Thoracic aorta (tissue), 2 donors: ENCODE measurements at regions not wholly inside any gene's neighbourhood (a gene's known extent, or its start where the extent isn't known, plus 50 kb on each side); places are given as distances from the start of the nearest gene placed in this dataset.

Experiments
- ATAC-seq: fragments of 150-250 bp; one replicate; pipeline ENCODE4 v1.8.0; 2017; ENCODE audit warnings: low read depth; ENCODE audit not compliant: insufficient number of reproducible peaks, low FRiP score
- DNase-seq: peaks from one replicate; pipeline ENCODE4 v3.0.0-alpha.2; 2020; ENCODE audit warnings: low spot score
- H3K27ac ChIP-seq, 2 donors: fragments of 200-600 bp; sonication (generic); 1 replicate in 1 of 2; 2 replicates in 1 of 2; pipeline ENCODE4 v1.5.1; 2016; ENCODE audit warnings: mild to moderate bottlenecking in 2 of 2, moderate library complexity in 2 of 2
- H3K27me3 ChIP-seq: fragments of 200-600 bp; sonication (generic); replicated peaks from 2 replicates; pipeline ENCODE4 v1.6.0; 2016; ENCODE audit warnings: mild to moderate bottlenecking; ENCODE audit not compliant: insufficient read depth
- H3K36me3 ChIP-seq: fragments of 200-600 bp; sonication (generic); one replicate; pipeline ENCODE4 v1.5.1; 2016
- H3K4me1 ChIP-seq, 2 donors: fragments of 200-600 bp; sonication (generic); 1 replicate in 1 of 2; 2 replicates in 1 of 2; pipeline versions ENCODE4 v1.5.1 to v1.6.0; 2016; ENCODE audit warnings: low read depth in 2 of 2, mild to moderate bottlenecking in 1 of 2; ENCODE audit not compliant: control insufficient read depth in 1 of 2
- H3K4me3 ChIP-seq: fragments of 200-600 bp; sonication (generic); 2 replicates; pipeline ENCODE4 v1.5.1; 2016; ENCODE audit warnings: mild to moderate bottlenecking
- H3K9me3 ChIP-seq: fragments of 200-600 bp; sonication (generic); 2 replicates; pipeline ENCODE4 v1.5.1; 2016
- CTCF ChIP-seq: fragments of 200-600 bp; sonication (generic); IDR thresholded peaks from one replicate; pipeline ENCODE4 v1.5.1; 2019; ENCODE audit warnings: antibody characterized with exemption

- H3K36me3 ChIP-seq, result no peaks in the 10 kb centered on the region
- no peak overlapping the region for H3K27ac ChIP-seq
- H3K9me3 ChIP-seq, result no peaks in the 10 kb centered on the region
- ATAC-seq (no peak), DNase-seq (no peak)
- H3K4me1 ChIP-seq, result peaks cover 0 to 17% of the 10 kb centered on the region in 2 donors
- no peaks in the 10 kb centered on the region for H3K27me3 ChIP-seq
- no peak overlapping the region for H3K4me3 ChIP-seq
- no peak for TF ChIP-seq CTCF
Measured at GRCh38 chr1:218812360-218812759, 361.3 kb upstream of the LYPLAL1 start.

GRCh38 chr1:218813237-218813636 is 360.4 kb upstream of the LYPLAL1 start:
- no peak for TF ChIP-seq CTCF
- Histone ChIP-seq H3K27ac (no peak overlapping the region), H3K4me1 (peaks cover 3 to 22% of the 10 kb centered on the region in 2 donors), H3K36me3 (no peaks in the 10 kb centered on the region), H3K9me3 (no peaks in the 10 kb centered on the region), H3K4me3 (no peak overlapping the region), H3K27me3 (no peaks in the 10 kb centered on the region)
- ATAC-seq, result no peak
- DNase-seq, result no peak

- no peaks in the 10 kb centered on the region for H3K36me3 ChIP-seq
- no peaks in the 10 kb centered on the region for H3K9me3 ChIP-seq
- no peak overlapping the region for H3K27ac ChIP-seq
- no peak for ATAC-seq
- H3K4me1 ChIP-seq, result peaks cover 3 to 22% of the 10 kb centered on the region in 2 donors
- DNase-seq, result no peak
- no peak for TF ChIP-seq CTCF
- no peaks in the 10 kb centered on the region for H3K27me3 ChIP-seq
- H3K4me3 ChIP-seq, result no peak overlapping the region
Measured at GRCh38 chr1:218815076-218815475, 358.6 kb upstream of the LYPLAL1 start.

GRCh38 chr1:218817071-218817470 is 356.6 kb upstream of the LYPLAL1 start:
- no peak overlapping the region for H3K27ac ChIP-seq
- DNase-seq (no peak), ATAC-seq (no peak)

GRCh38 chr1:218817691-218818465 is 355.8 kb upstream of the LYPLAL1 start:
- DNase-seq (no peak), ATAC-seq (no peak)
- no peak for TF ChIP-seq CTCF
- Histone ChIP-seq H3K4me3 (no peak overlapping the region), H3K9me3 (no peaks in the 10 kb centered on the region), H3K27me3 (no peaks in the 10 kb centered on the region), H3K36me3 (no peaks in the 10 kb centered on the region), H3K4me1 (peaks cover 3 to 7% of the 10 kb centered on the region in 2 donors), H3K27ac (no peak overlapping the region)

More at GRCh38 chr1:218817071-218817470, 356.6 kb upstream of the LYPLAL1 start:
- no peaks in the 10 kb centered on the region for H3K9me3 ChIP-seq
- no peak overlapping the region for H3K4me3 ChIP-seq
- TF ChIP-seq CTCF, result no peak
- H3K27me3 ChIP-seq, result no peaks in the 10 kb centered on the region
- H3K36me3 ChIP-seq, result no peaks in the 10 kb centered on the region
- H3K4me1 ChIP-seq, result peaks cover 3 to 10% of the 10 kb centered on the region in 2 donors
